Neural cell (in vitro differentiated cells): ENCODE measurements at regions not wholly inside any gene's neighbourhood (a gene's known extent, or its start where the extent isn't known, plus 50 kb on each side); places are given as distances from the start of the nearest gene placed in this dataset.

Experiments used
- H2AFZ ChIP-seq: fragments of 200-600, 300-800 bp; sonication (generic), shearing (Covaris generic); 2 replicates; pipeline ENCODE4 v1.6.0; 2014; ENCODE audit warnings: low read depth, mild to moderate bottlenecking, antibody characterized with exemption, low read length, moderate library complexity
- H3F3A ChIP-seq: fragments of 200-600 bp; shearing (Covaris generic); 2 replicates; pipeline ENCODE4 v1.6.1; 2016; ENCODE audit warnings: mild to moderate bottlenecking, moderate library complexity, mixed read lengths, antibody characterized with exemption, low read length; ENCODE audit not compliant: insufficient read depth, poor library complexity, severe bottlenecking
- H3K27ac ChIP-seq: fragments of 200-600, 300-800 bp; sonication (generic), shearing (Covaris generic); 2 replicates; pipeline ENCODE4 v1.5.1; 2014; ENCODE audit warnings: mild to moderate bottlenecking, low read length, moderate library complexity
- H3K27me3 ChIP-seq: fragments of 300-800, 200-600 bp; sonication (generic), shearing (Covaris generic); 2 replicates; pipeline ENCODE4 v1.6.0; 2014; ENCODE audit warnings: mild to moderate bottlenecking, low read depth, low read length, moderate library complexity; ENCODE audit not compliant: insufficient read depth
- H3K36me3 ChIP-seq: fragments of 300-800, 200-600 bp; sonication (generic), shearing (Covaris generic); 2 replicates; pipeline ENCODE4 v1.5.1; 2014; ENCODE audit warnings: mild to moderate bottlenecking, antibody characterized with exemption, low read length, moderate library complexity; ENCODE audit not compliant: insufficient read depth
- H3K4me2 ChIP-seq: fragments of 300-800, 200-600 bp; sonication (generic), shearing (Covaris generic); 2 replicates; pipeline ENCODE4 v1.6.0; 2014; ENCODE audit warnings: mild to moderate bottlenecking, low read length
- H3K4me3 ChIP-seq: fragments of 300-800, 200-600 bp; sonication (generic), shearing (Covaris generic); 2 replicates; pipeline ENCODE4 v1.5.1; 2014; ENCODE audit warnings: mild to moderate bottlenecking, low read length, moderate library complexity
- H3K79me2 ChIP-seq: fragments of 200-600 bp; shearing (Covaris generic); replicated peaks from 2 replicates; pipeline ENCODE4 v1.6.0; 2014; ENCODE audit warnings: mild to moderate bottlenecking, low read length, moderate library complexity; ENCODE audit not compliant: insufficient read depth
- H3K9ac ChIP-seq: fragments of 300-800, 200-600 bp; sonication (generic), shearing (Covaris generic); 2 replicates; pipeline ENCODE4 v1.6.1; 2016; ENCODE audit warnings: mild to moderate bottlenecking, low read length, mixed read lengths
- H3K9me2 ChIP-seq: fragments of 200-600 bp; shearing (Covaris generic); 2 replicates; pipeline ENCODE4 v1.6.1; 2016; ENCODE audit warnings: mild to moderate bottlenecking, low read length, mixed read lengths; ENCODE audit not compliant: insufficient read depth
- H3K9me3 ChIP-seq: fragments of 200-600, 300-800 bp; sonication (generic), shearing (Covaris generic); 2 replicates; pipeline ENCODE4 v1.6.1; 2016; ENCODE audit warnings: mild to moderate bottlenecking, mixed run types, low read length, moderate library complexity, mixed read lengths
- H4K20me1 ChIP-seq: fragments of 200-600 bp; shearing (Covaris generic); 2 replicates; pipeline ENCODE4 v1.6.1; 2016; ENCODE audit warnings: mild to moderate bottlenecking, mixed run types; ENCODE audit not compliant: insufficient read depth
- EP300 ChIP-seq: fragments of 450-650 bp; conservative IDR thresholded peaks from 2 replicates; pipeline ENCODE4 v1.6.1; 2014; ENCODE audit warnings: antibody characterized with exemption, mild to moderate bottlenecking, moderate library complexity; ENCODE audit not compliant: poor library complexity, severe bottlenecking
- EZH2 ChIP-seq: fragments of 200-600, 300-800 bp; shearing (Covaris generic), sonication (generic); IDR thresholded peaks from 2 replicates; pipeline ENCODE4 v1.6.1; 2014; ENCODE audit warnings: antibody characterized with exemption, low read length, borderline replicate concordance, mild to moderate bottlenecking; ENCODE audit not compliant: insufficient read depth, poor library complexity, severe bottlenecking
- MXI1 ChIP-seq: fragments of 450-650 bp; conservative IDR thresholded peaks from 2 replicates; pipeline ENCODE4 v1.6.1; 2014; ENCODE audit warnings: antibody characterized with exemption, mild to moderate bottlenecking; ENCODE audit not compliant: poor library complexity, severe bottlenecking
- POLR2AphosphoS5 ChIP-seq: IDR thresholded peaks from 2 replicates; pipeline ENCODE4 v1.6.1; 2012
- RAD21 ChIP-seq: fragments of 450-650 bp; conservative IDR thresholded peaks from 2 replicates; pipeline ENCODE4 v1.6.1; 2014; ENCODE audit warnings: antibody characterized with exemption, mild to moderate bottlenecking, moderate library complexity
- SMC3 ChIP-seq: fragments of 450-650 bp; conservative IDR thresholded peaks from 2 replicates; pipeline ENCODE4 v1.6.1; 2014; ENCODE audit warnings: antibody characterized with exemption, mild to moderate bottlenecking, moderate library complexity; ENCODE audit not compliant: poor library complexity
- TAF1 ChIP-seq: IDR thresholded peaks from 2 replicates; pipeline ENCODE4 v1.6.1; 2012; ENCODE audit warnings: low read depth
- TF ChIP-seq, protein P1 (sequence below): fragments of 450-650 bp; IDR thresholded peaks from 2 replicates; pipeline ENCODE4 v1.5.1; 2014; ENCODE audit warnings: antibody characterized with exemption, mild to moderate bottlenecking, moderate library complexity; ENCODE audit not compliant: poor library complexity, severe bottlenecking
- TF ChIP-seq, protein P2 (sequence below): IDR thresholded peaks from 2 replicates; pipeline ENCODE4 v1.6.1; 2012; ENCODE audit warnings: borderline replicate concordance

- Histone ChIP-seq H3K27me3 (no peaks in the 10 kb centered on the region), H3K9ac (no peak overlapping the region), H3K36me3 (no peaks in the 10 kb centered on the region), H3K4me3 (no peak overlapping the region), H3K79me2 (no peaks in the 10 kb centered on the region), H3K4me2 (no peak overlapping the region), H3K9me3 (no peaks in the 10 kb centered on the region), H3K27ac (no peak overlapping the region), H2AFZ (no peak overlapping the region), H3F3A (no peaks in the 10 kb centered on the region), H4K20me1 (no peaks in the 10 kb centered on the region), H3K9me2 (no peaks in the 10 kb centered on the region)
- no peak for TF ChIP-seq RAD21
Observed at GRCh38 chr14:38696925-38697324, 406.1 kb downstream of the SEC23A start.

DNA sequence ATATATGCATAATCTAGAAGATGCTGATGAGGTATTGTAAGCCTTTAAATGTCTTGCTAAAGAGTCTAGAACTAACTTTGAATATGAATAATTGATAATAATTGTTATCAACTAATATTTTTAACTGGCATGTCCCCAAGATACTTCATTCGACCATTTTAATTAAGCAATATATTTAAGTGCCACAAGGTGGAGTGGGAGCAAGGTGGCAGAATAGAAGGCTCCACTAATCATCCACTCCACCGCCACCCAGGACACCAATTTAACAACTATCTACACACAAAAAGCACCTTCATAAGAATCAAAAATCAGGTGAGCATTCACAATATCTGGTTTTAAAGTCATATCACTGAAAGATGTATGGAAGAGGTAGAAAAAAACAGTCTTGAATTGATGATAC, 409.6 kb downstream of the SEC23A start:
- H3K9ac ChIP-seq, result no peak overlapping the region
- H3K9me3 ChIP-seq, result no peaks in the 10 kb centered on the region
- H3K4me3 ChIP-seq, result no peak overlapping the region
- H3K36me3 ChIP-seq, result no peaks in the 10 kb centered on the region
- H2AFZ ChIP-seq, result no peak overlapping the region
- no peaks in the 10 kb centered on the region for H3F3A ChIP-seq
- no peak overlapping the region for H3K27ac ChIP-seq
- no peaks in the 10 kb centered on the region for H3K27me3 ChIP-seq
- H3K9me2 ChIP-seq, result no peaks in the 10 kb centered on the region
- no peaks in the 10 kb centered on the region for H3K79me2 ChIP-seq
- H4K20me1 ChIP-seq, result no peaks in the 10 kb centered on the region
- TF ChIP-seq EZH2 (no peak), POLR2AphosphoS5 (no peak), SMC3 (no peak), RAD21 (no peak), EP300 (no peak), TAF1 (no peak), MXI1 (no peak)
- TF ChIP-seq, protein P1, sequence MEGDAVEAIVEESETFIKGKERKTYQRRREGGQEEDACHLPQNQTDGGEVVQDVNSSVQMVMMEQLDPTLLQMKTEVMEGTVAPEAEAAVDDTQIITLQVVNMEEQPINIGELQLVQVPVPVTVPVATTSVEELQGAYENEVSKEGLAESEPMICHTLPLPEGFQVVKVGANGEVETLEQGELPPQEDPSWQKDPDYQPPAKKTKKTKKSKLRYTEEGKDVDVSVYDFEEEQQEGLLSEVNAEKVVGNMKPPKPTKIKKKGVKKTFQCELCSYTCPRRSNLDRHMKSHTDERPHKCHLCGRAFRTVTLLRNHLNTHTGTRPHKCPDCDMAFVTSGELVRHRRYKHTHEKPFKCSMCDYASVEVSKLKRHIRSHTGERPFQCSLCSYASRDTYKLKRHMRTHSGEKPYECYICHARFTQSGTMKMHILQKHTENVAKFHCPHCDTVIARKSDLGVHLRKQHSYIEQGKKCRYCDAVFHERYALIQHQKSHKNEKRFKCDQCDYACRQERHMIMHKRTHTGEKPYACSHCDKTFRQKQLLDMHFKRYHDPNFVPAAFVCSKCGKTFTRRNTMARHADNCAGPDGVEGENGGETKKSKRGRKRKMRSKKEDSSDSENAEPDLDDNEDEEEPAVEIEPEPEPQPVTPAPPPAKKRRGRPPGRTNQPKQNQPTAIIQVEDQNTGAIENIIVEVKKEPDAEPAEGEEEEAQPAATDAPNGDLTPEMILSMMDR, result no peak
- TF ChIP-seq, protein P2, sequence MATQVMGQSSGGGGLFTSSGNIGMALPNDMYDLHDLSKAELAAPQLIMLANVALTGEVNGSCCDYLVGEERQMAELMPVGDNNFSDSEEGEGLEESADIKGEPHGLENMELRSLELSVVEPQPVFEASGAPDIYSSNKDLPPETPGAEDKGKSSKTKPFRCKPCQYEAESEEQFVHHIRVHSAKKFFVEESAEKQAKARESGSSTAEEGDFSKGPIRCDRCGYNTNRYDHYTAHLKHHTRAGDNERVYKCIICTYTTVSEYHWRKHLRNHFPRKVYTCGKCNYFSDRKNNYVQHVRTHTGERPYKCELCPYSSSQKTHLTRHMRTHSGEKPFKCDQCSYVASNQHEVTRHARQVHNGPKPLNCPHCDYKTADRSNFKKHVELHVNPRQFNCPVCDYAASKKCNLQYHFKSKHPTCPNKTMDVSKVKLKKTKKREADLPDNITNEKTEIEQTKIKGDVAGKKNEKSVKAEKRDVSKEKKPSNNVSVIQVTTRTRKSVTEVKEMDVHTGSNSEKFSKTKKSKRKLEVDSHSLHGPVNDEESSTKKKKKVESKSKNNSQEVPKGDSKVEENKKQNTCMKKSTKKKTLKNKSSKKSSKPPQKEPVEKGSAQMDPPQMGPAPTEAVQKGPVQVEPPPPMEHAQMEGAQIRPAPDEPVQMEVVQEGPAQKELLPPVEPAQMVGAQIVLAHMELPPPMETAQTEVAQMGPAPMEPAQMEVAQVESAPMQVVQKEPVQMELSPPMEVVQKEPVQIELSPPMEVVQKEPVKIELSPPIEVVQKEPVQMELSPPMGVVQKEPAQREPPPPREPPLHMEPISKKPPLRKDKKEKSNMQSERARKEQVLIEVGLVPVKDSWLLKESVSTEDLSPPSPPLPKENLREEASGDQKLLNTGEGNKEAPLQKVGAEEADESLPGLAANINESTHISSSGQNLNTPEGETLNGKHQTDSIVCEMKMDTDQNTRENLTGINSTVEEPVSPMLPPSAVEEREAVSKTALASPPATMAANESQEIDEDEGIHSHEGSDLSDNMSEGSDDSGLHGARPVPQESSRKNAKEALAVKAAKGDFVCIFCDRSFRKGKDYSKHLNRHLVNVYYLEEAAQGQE, result no peak
- no peak overlapping the region for H3K4me2 ChIP-seq

DNA sequence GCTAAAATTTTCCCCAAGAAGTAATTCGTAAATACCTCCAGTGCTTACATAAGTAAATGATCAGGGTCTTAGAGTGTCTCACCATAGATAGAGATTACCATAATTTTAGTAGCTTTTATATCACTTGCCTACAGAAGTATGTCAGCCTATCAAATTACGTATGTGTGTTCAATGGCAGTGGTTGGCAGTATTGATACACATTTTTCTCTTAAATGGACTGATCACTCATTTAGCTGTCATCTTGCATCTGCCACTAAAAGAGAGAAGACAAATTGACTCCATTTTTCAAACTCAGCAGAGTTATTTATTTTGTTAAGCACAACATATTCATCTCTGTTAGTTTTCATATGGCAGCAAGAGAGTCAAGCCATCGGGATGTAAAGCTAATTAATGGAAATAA, 413.1 kb upstream of the CLEC14A start:
- H3F3A ChIP-seq, result peaks cover 5% of the 10 kb centered on the region
- H2AFZ ChIP-seq, result no peak overlapping the region
- H3K9me3 ChIP-seq, result no peaks in the 10 kb centered on the region
- no peak overlapping the region for H3K9ac ChIP-seq
- no peaks in the 10 kb centered on the region for H3K27me3 ChIP-seq
- H3K4me2 ChIP-seq, result peak overlapping the region; percentile 36
- no peaks in the 10 kb centered on the region for H3K79me2 ChIP-seq
- H3K27ac ChIP-seq, result peak overlapping the region; percentile 15
- TF ChIP-seq EP300 (peak; percentile 96), POLR2AphosphoS5 (peak; percentile 82)
- TF ChIP-seq, protein P2, result no peak
- H3K9me2 ChIP-seq, result no peaks in the 10 kb centered on the region
- no peaks in the 10 kb centered on the region for H4K20me1 ChIP-seq
- H3K4me3 ChIP-seq, result no peak overlapping the region
- H3K36me3 ChIP-seq, result no peaks in the 10 kb centered on the region
